ENCODE measurements at regions not wholly inside any gene's neighbourhood (a gene's known extent, or its start where the extent isn't known, plus 50 kb on each side); places are given as distances from the start of the nearest gene placed in this dataset.

- H3K27me3 ChIP-seq (ENCODE audit: control insufficient read depth, insufficient read depth, low read length) = no peaks in the 10 kb centered on the region
- H3K4me3 ChIP-seq (ENCODE audit: low read depth, low read length) = no peak overlapping the region
- no peaks in the 10 kb centered on the region for H3K9me3 ChIP-seq (ENCODE audit: control insufficient read depth, insufficient read depth, low read length)
- no peak overlapping the region for H3K27ac ChIP-seq (ENCODE audit: low read depth, low read length)
- DNase-seq (ENCODE audit: low read depth, low spot score) = no peak
- ChIA-PET CTCF (no interaction called here), POLR2A (interaction anchor here (1.1 kb wide), 1 partner anchor 10 kb away, joined by 3 read pairs; no protein-coding TSS in a partner anchor)
- no peak for TF ChIP-seq CTCF (IDR thresholded peaks at IDR 0.05; ENCODE audit: low read depth, low read length)
These were observed 294.8 kb upstream of the C2CD4B start for GRCh38 chr15:62459875-62460274.

GRCh38 chr15:62462268-62462667 lies 297.2 kb upstream of the C2CD4B start:
- POLR2A ChIA-PET = no interaction called here
- CTCF ChIA-PET = interaction anchor here (1.4 kb wide), 1 partner anchor 280 kb away, joined by 5 read pairs; no protein-coding TSS in a partner anchor
- Histone ChIP-seq H3K27ac (ENCODE audit: low read depth, low read length) (no peak overlapping the region), H3K4me3 (ENCODE audit: low read depth, low read length) (no peak overlapping the region), H3K27me3 (ENCODE audit: control insufficient read depth, insufficient read depth, low read length) (no peaks in the 10 kb centered on the region), H3K9me3 (ENCODE audit: control insufficient read depth, insufficient read depth, low read length) (no peaks in the 10 kb centered on the region)
- no peak for DNase-seq (ENCODE audit: low read depth, low spot score)
- no peak for TF ChIP-seq CTCF (IDR thresholded peaks at IDR 0.05; ENCODE audit: low read depth, low read length)

GRCh38 chr15:62462721-62463120 lies 297.6 kb upstream of the C2CD4B start:
- ChIA-PET POLR2A (interaction anchor here (2.1 kb wide), 1 partner anchor 7 kb away, joined by 5 read pairs; no protein-coding TSS in a partner anchor), CTCF (interaction anchor here (0.6 to 1.4 kb wide), 2 partner anchors 279 to 403 kb away, joined by 3 to 5 read pairs; no protein-coding TSS in a partner anchor)
- TF ChIP-seq CTCF (IDR thresholded peaks at IDR 0.05; ENCODE audit: low read depth, low read length) = no peak
- Histone ChIP-seq H3K27me3 (ENCODE audit: control insufficient read depth, insufficient read depth, low read length) (no peaks in the 10 kb centered on the region), H3K4me3 (ENCODE audit: low read depth, low read length) (no peak overlapping the region), H3K9me3 (ENCODE audit: control insufficient read depth, insufficient read depth, low read length) (no peaks in the 10 kb centered on the region), H3K27ac (ENCODE audit: low read depth, low read length) (no peak overlapping the region)
- DNase-seq (ENCODE audit: low read depth, low spot score) = no peak

GRCh38 chr15:62464705-62465104 lies 299.6 kb upstream of the C2CD4B start:
- H3K27me3 ChIP-seq (ENCODE audit: control insufficient read depth, insufficient read depth, low read length) = no peaks in the 10 kb centered on the region
- no peaks in the 10 kb centered on the region for H3K9me3 ChIP-seq (ENCODE audit: control insufficient read depth, insufficient read depth, low read length)
- TF ChIP-seq CTCF (IDR thresholded peaks at IDR 0.05; ENCODE audit: low read depth, low read length) = no peak
- H3K4me3 ChIP-seq (ENCODE audit: low read depth, low read length) = no peak overlapping the region; the same call in 1 of the 2 replicates
- ChIA-PET POLR2A (interaction anchor here (0.7 to 2.1 kb wide), 3 partner anchors 9 to 106 kb away, joined by 3 to 5 read pairs (median 3); no protein-coding TSS in a partner anchor), CTCF (interaction anchor here (1.3 kb wide), 1 partner anchor 154 kb away, joined by 4 read pairs; no protein-coding TSS in a partner anchor)
- H3K27ac ChIP-seq (ENCODE audit: low read depth, low read length) = no peak overlapping the region
- no peak for DNase-seq (ENCODE audit: low read depth, low spot score)

- ChIA-PET CTCF (interaction anchor here (0.6 to 1.3 kb wide), 3 partner anchors 153 to 580 kb away, joined by 3 to 4 read pairs (median 3); no protein-coding TSS in a partner anchor), POLR2A (interaction anchor here (0.7 to 1.3 kb wide), 2 partner anchors 19 to 106 kb away, joined by 3 to 4 read pairs; no protein-coding TSS in a partner anchor)
- Histone ChIP-seq H3K27ac (ENCODE audit: low read depth, low read length) (peak overlapping the region; percentile 52), H3K4me3 (ENCODE audit: low read depth, low read length) (0 out of 2 replicates have a peak overlapping the region, but pooled peaks have one; percentile 12), H3K27me3 (ENCODE audit: control insufficient read depth, insufficient read depth, low read length) (no peaks in the 10 kb centered on the region), H3K9me3 (ENCODE audit: control insufficient read depth, insufficient read depth, low read length) (no peaks in the 10 kb centered on the region)
- no peak for TF ChIP-seq CTCF (IDR thresholded peaks at IDR 0.05; ENCODE audit: low read depth, low read length)
- no peak for DNase-seq (ENCODE audit: low read depth, low spot score)
These were observed 300.1 kb upstream of the C2CD4B start for GRCh38 chr15:62465173-62465572.

Data from AG04450 (cell line).